GM12878 (cell line): ENCODE measurements at regions not wholly inside any gene's neighbourhood (a gene's known extent, or its start where the extent isn't known, plus 50 kb on each side); places are given as distances from the start of the nearest gene placed in this dataset.

ENCODE experiments used
- ATF3 ChIP-seq: IDR thresholded peaks from 2 replicates; pipeline ENCODE4 v1.6.1; 2011; ENCODE audit warnings: low read depth, mild to moderate bottlenecking, low read length, moderate library complexity, borderline replicate concordance; ENCODE audit errors: extremely low read depth
- CTCF ChIP-seq, 3 experiments: IDR thresholded peaks in 2 of 3; conservative IDR thresholded peaks in 1 of 3; 2 replicates each; pipeline ENCODE4 v1.5.1; 2011; ENCODE audit warnings: low read depth in 3 of 3, low read length in 3 of 3, mild to moderate bottlenecking in 3 of 3, control low read depth in 2 of 3, moderate library complexity in 2 of 3, inconsistent platforms in 1 of 3, mixed read lengths in 1 of 3; ENCODE audit not compliant: control insufficient read depth in 2 of 3, insufficient read depth in 1 of 3; ENCODE audit errors: extremely low read depth in 1 of 3
- E2F8 ChIP-seq: fragments of 450-650 bp; IDR thresholded peaks from 2 replicates; pipeline ENCODE4 v1.6.1; 2018; ENCODE audit warnings: mild to moderate bottlenecking, low read depth, moderate library complexity; ENCODE audit not compliant: partially characterized antibody
- POLR2A ChIP-seq: IDR thresholded peaks from 2 replicates; pipeline ENCODE4 v1.6.1; 2011; ENCODE audit warnings: low read depth, mild to moderate bottlenecking, low read length
- RAD21 ChIP-seq: IDR thresholded peaks from 2 replicates; pipeline ENCODE4 v1.6.1; 2011; ENCODE audit warnings: mild to moderate bottlenecking, low read depth, low read length, moderate library complexity; ENCODE audit not compliant: insufficient read depth
- SREBF2 ChIP-seq: IDR thresholded peaks from 2 replicates; pipeline ENCODE4 v1.6.1; 2012; ENCODE audit warnings: mild to moderate bottlenecking, low read length
- STAT3 ChIP-seq: IDR thresholded peaks from 2 replicates; pipeline ENCODE4 v1.6.1; 2011; ENCODE audit warnings: low read depth, low read length, improper control_type of control experiment
- SUZ12 ChIP-seq: fragments of 200-600 bp; sonication (generic); IDR thresholded peaks from one replicate; pipeline ENCODE4 v1.6.1; 2018; ENCODE audit warnings: antibody characterized with exemption, mild to moderate bottlenecking; ENCODE audit not compliant: unreplicated experiment
- ZSCAN29 ChIP-seq: fragments of 450-650 bp; IDR thresholded peaks from 2 replicates; pipeline ENCODE4 v1.6.1; 2017; ENCODE audit warnings: mild to moderate bottlenecking, moderate library complexity

GRCh38 chr5:143695941-143696340 lies 116.0 kb upstream of the HMHB1 start:
- TF ChIP-seq E2F8 (no peak), SUZ12 (no peak), RAD21 (no peak), CTCF (IDR thresholded peaks at IDR 0.05 in 2 of 3, conservative IDR thresholded peaks at IDR 0.05 in 1 of 3; ENCODE audit: control insufficient read depth in 2 of 3, extremely low read depth in 1 of 3, insufficient read depth in 1 of 3, low read depth in 3 of 3, low read length in 3 of 3) (no peak), ZSCAN29 (no peak), ATF3 (no peak), STAT3 (no peak), POLR2A (no peak), SREBF2 (no peak)
